GM18873 (cell line): ENCODE measurements at regions not wholly inside any gene's neighbourhood (a gene's known extent, or its start where the extent isn't known, plus 50 kb on each side); places are given as distances from the start of the nearest gene placed in this dataset.

Experiments used
- ATAC-seq: cut with Tn5 transposase; IDR thresholded peaks from one replicate; pipeline ENCODE4 v1.9.1; 2021; ENCODE audit warnings: mild to moderate bottlenecking, moderate library complexity, moderate number of reproducible peaks; ENCODE audit not compliant: unreplicated experiment, low FRiP score

GRCh38 chr12:13371797-13372196, 175.3 kb downstream of the EMP1 start:
- no peak for ATAC-seq

- no peak for ATAC-seq
These were observed 174.8 kb downstream of the EMP1 start for GRCh38 chr12:13371367-13371766.

DNA sequence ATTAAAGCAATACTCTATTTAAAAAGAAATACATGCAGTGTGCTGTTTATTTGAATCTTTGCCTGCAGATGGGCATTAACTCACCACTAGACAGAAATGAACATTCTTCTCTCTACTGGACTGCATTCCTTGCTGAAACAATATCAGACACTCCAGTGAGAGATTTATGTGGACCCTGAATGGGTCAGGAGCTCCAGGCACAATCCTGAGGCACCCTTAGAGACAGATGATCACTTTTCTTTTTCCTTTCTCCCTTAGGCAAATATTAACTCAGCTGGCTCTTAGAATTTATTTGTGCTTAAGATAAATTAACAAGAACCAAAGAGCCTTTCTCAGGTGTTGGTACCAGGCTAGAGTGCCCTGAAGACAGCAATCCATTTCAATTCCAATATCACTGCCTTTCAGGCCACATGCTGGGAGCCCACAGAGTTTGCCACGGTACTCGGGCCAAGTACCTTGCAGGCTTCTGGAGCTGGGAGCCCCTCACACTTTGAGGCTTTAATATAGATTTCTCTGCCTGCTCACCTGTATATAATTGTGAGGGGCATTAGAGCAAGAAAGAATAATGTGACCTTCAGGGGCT, 173.0 kb downstream of the EMP1 start:
- ATAC-seq: no peak

- ATAC-seq: no peak
These were observed 172.4 kb downstream of the EMP1 start for GRCh38 chr12:13368971-13369370.

DNA sequence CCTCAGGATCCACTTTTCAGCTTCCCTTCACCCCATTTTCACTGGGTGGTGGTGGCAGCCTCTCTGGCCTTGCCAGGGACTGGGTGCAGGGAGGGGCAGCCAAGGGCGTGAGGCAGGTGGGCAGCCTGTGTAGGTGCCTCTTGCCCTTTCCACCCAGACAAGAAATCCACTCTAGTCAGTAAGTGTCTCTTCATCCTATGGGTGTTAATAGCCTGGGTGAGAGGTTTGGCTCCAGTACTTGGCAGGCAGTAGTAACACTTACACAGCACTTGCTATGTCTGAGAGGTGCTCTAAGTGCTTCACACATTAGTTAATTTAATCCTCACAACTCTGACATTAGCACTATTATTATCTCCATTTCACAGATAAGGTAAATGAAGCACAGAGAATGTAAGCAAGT, 171.9 kb downstream of the EMP1 start:
- ATAC-seq: no peak

GRCh38 chr12:13367973-13368372, 171.4 kb downstream of the EMP1 start:
- no peak for ATAC-seq

GRCh38 chr12:13365748-13366366, 169.3 kb downstream of the EMP1 start:
- ATAC-seq: no peak

DNA sequence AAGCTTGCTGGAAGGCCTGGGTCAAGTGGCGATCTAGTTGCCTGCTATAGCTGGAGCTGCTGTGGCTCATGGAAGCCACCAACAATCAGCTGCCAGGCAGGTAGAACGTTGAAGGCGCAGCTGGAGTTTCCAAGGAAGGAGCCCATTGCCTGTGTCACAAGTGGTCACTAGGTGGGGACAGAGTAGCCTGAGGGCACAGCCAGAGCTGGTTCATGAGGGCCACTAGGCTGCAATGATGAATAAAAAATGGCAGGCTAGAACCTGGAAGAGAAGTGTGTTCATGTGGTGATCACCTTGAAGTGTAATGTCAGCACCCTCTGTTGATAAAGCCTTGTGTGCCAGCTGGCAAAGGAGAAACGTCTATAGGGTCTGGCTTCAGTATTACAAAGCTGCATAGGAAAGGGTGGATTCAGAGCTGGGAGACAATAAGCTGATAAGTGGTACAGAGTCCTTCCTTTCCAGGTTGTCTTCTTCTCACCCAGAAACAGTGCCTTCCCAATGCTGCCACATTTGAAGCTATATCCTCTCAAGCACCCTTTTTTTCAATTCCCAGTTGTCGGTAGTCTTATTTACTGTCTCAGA, 165.8 kb downstream of the EMP1 start:
- ATAC-seq: no peak

DNA sequence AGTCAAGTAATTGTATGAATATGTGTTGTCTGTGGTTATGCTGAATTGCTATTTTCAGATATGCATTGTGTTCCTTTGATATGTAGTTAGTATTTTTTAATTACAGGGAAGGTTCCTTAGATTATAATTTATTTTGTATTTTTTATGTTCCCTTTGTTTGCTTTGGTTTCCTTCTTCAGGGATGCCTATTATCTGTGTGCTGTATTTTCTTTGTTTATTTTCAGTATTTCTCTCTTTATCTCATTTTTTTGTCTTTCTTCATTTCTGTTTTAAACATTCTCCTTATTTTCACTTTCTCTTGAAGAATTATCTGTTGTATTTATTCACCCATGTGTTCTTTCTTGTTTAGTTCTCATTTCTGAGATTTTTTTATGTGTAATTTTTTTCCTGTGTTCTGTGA, 163.1 kb downstream of the EMP1 start:
- ATAC-seq: no peak

DNA sequence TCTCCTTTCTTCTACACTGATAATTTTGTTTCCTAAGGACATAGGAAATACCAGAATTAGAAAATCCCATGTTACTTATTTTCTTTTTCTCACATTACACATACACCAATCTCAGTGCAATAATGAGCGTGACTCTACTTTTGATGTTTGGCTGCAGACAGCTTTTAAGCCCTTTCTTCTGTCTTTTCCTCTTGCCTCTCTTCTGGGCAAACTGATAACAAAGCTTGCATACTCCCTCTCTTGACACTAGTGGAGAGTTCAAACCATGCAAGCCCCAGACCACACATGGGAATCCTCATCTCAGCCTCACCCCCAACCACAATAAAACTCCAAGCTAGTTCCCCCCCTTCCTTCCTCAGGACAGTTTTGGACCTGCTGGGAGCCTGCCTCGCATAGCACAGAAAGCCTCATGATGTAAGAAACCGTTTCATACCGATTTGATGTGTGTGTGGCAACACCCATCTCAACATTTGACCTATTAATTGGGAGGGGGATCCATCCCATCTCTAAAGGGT, 161.9 kb downstream of the EMP1 start:
- ATAC-seq: no peak

DNA sequence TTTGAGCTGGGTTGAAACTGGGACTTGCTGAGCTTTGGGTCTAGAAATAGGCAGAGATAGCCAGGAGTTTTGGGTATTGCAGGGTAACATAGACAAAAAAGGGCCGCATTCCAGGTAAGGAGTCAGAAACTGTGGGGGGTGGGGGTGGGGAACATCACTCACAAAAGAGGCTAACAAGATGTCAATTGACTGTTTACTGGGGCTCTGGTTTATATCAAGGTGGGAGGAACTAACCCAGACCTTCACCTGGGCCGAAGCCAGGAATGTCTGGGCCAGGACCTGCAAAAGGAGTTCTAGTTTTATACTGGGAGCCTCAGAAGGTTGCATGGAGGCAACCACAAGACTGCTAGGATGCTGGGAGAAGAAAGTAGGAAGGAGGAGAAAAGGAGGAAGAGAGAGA, 154.4 kb downstream of the EMP1 start:
- no peak for ATAC-seq

DNA sequence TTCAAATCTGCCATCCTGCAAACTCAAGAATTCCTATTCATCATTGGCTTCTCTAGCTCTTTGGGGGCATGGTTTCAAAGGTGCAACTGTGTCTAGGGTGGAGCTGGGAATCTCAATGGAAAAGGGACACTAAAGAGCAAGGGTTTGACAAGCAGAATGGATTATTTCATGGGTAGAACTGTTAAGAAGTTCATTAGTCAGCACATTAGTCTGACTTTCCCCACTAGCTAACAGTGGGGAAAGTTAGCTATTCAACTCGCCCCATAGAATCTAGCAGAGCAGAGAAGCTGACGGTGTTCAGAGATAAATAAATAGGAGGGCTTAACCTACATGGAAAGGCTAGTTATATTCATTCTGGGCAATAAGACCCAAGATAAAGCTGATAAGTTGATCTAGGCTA, 153.9 kb downstream of the EMP1 start:
- no peak for ATAC-seq

DNA sequence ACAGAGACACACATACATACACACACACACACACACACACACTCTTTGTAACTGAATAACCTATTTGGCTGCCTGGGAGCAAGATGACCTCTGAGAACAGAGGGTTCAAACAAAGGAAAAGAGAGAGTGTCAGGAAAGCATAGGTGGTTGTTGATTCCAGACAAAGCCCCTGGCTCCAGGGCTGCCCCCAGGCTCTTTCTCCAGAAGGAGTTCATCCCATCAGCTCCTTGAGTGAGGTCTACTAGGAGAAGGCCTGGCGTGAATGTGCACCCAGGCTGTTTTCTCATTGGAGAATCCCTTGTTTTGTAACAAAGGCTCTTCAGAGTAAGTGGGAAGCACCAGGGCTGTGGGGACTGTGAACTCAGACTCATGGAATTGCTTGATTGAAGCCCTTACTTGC, 151.9 kb downstream of the EMP1 start:
- no peak for ATAC-seq

- no peak for ATAC-seq
These were observed 150.9 kb downstream of the EMP1 start for GRCh38 chr12:13347241-13348043.

DNA sequence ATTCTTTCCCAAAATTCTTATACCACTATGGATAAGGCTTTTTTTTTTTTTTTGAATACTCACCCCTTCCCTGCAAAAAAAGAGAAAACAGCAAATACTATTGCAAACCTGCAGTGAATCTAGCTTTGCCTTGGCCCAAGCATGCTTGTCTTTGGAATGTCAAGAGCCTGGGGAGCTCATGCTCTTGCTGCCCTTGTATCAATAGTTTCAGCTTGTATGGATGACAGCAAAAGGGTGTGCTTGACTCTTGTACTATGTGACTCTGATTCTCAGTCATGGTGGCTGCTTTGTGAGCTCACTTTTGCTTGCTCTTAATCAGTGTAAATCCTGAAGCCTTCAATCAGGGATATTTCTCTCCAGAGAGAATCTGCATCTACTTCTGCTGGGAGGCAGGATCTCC, 149.2 kb downstream of the EMP1 start:
- no peak for ATAC-seq

GRCh38 chr12:13343375-13343774, 146.8 kb downstream of the EMP1 start:
- no peak for ATAC-seq

- ATAC-seq: no peak
These were observed 146.4 kb downstream of the EMP1 start for GRCh38 chr12:13342971-13343370.

GRCh38 chr12:13340149-13340548, 143.6 kb downstream of the EMP1 start:
- ATAC-seq: no peak

- ATAC-seq: no peak
These were observed 143.0 kb downstream of the EMP1 start for GRCh38 chr12:13339538-13339937.

DNA sequence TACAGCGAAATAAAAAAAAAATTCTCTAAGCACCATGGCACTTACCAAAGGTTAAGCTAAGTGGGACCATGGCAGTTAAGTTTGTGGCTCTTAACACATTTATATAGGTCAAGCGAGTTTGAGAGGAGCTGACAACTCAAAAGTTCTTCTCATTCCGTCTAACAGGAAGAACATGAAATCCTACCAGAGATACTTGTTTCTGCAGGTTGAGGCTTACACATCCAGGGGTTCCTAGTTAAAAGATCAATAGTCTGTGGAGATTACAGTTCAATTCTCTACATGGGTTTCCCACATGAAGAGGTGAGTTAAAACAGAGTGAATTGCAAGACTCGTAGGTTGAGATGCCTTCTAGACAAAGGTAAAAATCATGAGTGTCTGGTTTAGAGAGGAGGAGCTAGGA, 142.6 kb downstream of the EMP1 start:
- ATAC-seq: no peak

- no peak for ATAC-seq
These were observed 141.3 kb downstream of the EMP1 start for GRCh38 chr12:13337791-13338190.
